Right atrium auricular region (tissue), 2 donors: ENCODE measurements at regions not wholly inside any gene's neighbourhood (a gene's known extent, or its start where the extent isn't known, plus 50 kb on each side); places are given as distances from the start of the nearest gene placed in this dataset.

Experiments used
- DNase-seq: peaks from one replicate; pipeline ENCODE4 v3.0.0-alpha.2; 2019; ENCODE audit warnings: low spot score
- H3K27ac ChIP-seq, 2 donors: fragments of 200-600 bp; sonication (generic); 1 replicate in 1 of 2; 2 replicates in 1 of 2; pipeline ENCODE4 v1.5.1; 2016 to 2019
- H3K27me3 ChIP-seq, 2 donors: fragments of 200-600 bp; sonication (generic); one replicate each; pipeline versions ENCODE4 v1.5.1 to v1.6.0; 2017 to 2019
- H3K36me3 ChIP-seq: fragments of 200-600 bp; sonication (generic); one replicate; pipeline ENCODE4 v1.5.1; 2016
- H3K4me1 ChIP-seq, 2 donors: fragments of 200-600 bp; sonication (generic); one replicate each; pipeline versions ENCODE4 v1.5.1 to v1.6.0; 2017 to 2019
- H3K4me3 ChIP-seq, 2 donors: fragments of 200-600 bp; sonication (generic); 1 replicate in 1 of 2; 2 replicates in 1 of 2; pipeline ENCODE4 v1.5.1; 2017 to 2019; ENCODE audit warnings: mild to moderate bottlenecking in 1 of 2, moderate library complexity in 1 of 2
- H3K9me3 ChIP-seq, 2 donors: fragments of 200-600 bp; sonication (generic); one replicate each; pipeline ENCODE4 v1.5.1; 2019
- CTCF ChIP-seq, 2 donors: fragments of 200-600 bp; sonication (generic); IDR thresholded peaks; one replicate each; pipeline ENCODE4 v1.5.1; 2019; ENCODE audit warnings: antibody characterized with exemption in 2 of 2

- H3K27ac ChIP-seq = no peak overlapping the region
- DNase-seq = no peak
- no peaks in the 10 kb centered on the region for H3K9me3 ChIP-seq
- H3K36me3 ChIP-seq = no peaks in the 10 kb centered on the region
- no peaks in the 10 kb centered on the region for H3K27me3 ChIP-seq
- H3K4me1 ChIP-seq = no peaks in the 10 kb centered on the region
- TF ChIP-seq CTCF (IDR thresholded peaks at IDR 0.05) = no peak
- H3K4me3 ChIP-seq = no peak overlapping the region
Observed at GRCh38 chr7:37516664-37517063, 68.0 kb upstream of the ELMO1 start.

- H3K4me1 ChIP-seq = no peaks in the 10 kb centered on the region
- H3K27ac ChIP-seq = no peak overlapping the region
- no peak for TF ChIP-seq CTCF (IDR thresholded peaks at IDR 0.05)
- H3K36me3 ChIP-seq = no peaks in the 10 kb centered on the region
- no peak overlapping the region for H3K4me3 ChIP-seq
- H3K27me3 ChIP-seq = no peaks in the 10 kb centered on the region
- DNase-seq = no peak
- no peaks in the 10 kb centered on the region for H3K9me3 ChIP-seq
Observed at GRCh38 chr7:37518266-37518665, 69.6 kb upstream of the ELMO1 start.

- Histone ChIP-seq H3K36me3 (no peaks in the 10 kb centered on the region), H3K27me3 (no peaks in the 10 kb centered on the region), H3K4me3 (no peak overlapping the region), H3K4me1 (no peaks in the 10 kb centered on the region), H3K9me3 (no peaks in the 10 kb centered on the region), H3K27ac (no peak overlapping the region)
- TF ChIP-seq CTCF (IDR thresholded peaks at IDR 0.05) = no peak
- DNase-seq = no peak
Observed at GRCh38 chr7:37524056-37524455, 75.4 kb upstream of the ELMO1 start.

- no peak for TF ChIP-seq CTCF (IDR thresholded peaks at IDR 0.05)
- no peak overlapping the region for H3K27ac ChIP-seq
- H3K9me3 ChIP-seq = no peaks in the 10 kb centered on the region
Observed at GRCh38 chr7:37524797-37525196, 76.1 kb upstream of the ELMO1 start.

GRCh38 chr7:37526623-37527022 lies 78.0 kb upstream of the ELMO1 start:
- H3K9me3 ChIP-seq = no peaks in the 10 kb centered on the region
- H3K27me3 ChIP-seq = no peaks in the 10 kb centered on the region
- DNase-seq = no peak
- H3K4me3 ChIP-seq = no peak overlapping the region
- no peak overlapping the region for H3K27ac ChIP-seq
- no peaks in the 10 kb centered on the region for H3K4me1 ChIP-seq
- H3K36me3 ChIP-seq = no peaks in the 10 kb centered on the region
- TF ChIP-seq CTCF (IDR thresholded peaks at IDR 0.05) = no peak

More at GRCh38 chr7:37524797-37525196, 76.1 kb upstream of the ELMO1 start:
- H3K4me3 ChIP-seq = no peak overlapping the region
- no peaks in the 10 kb centered on the region for H3K4me1 ChIP-seq
- H3K36me3 ChIP-seq = no peaks in the 10 kb centered on the region
- no peak for DNase-seq
- H3K27me3 ChIP-seq = no peaks in the 10 kb centered on the region

GRCh38 chr7:37527109-37527508 lies 78.4 kb upstream of the ELMO1 start:
- Histone ChIP-seq H3K4me1 (no peaks in the 10 kb centered on the region), H3K36me3 (no peaks in the 10 kb centered on the region), H3K27ac (no peak overlapping the region), H3K4me3 (no peak overlapping the region), H3K27me3 (no peaks in the 10 kb centered on the region), H3K9me3 (no peaks in the 10 kb centered on the region)
- TF ChIP-seq CTCF (IDR thresholded peaks at IDR 0.05) = no peak
- no peak for DNase-seq
